Coronary artery (tissue), 2 donors: ENCODE measurements at regions not wholly inside any gene's neighbourhood (a gene's known extent, or its start where the extent isn't known, plus 50 kb on each side); places are given as distances from the start of the nearest gene placed in this dataset.

ENCODE experiments used
- DNase-seq: peaks from one replicate; pipeline ENCODE4 v3.0.0-alpha.2; 2017; ENCODE audit warnings: low spot score
- H3K27ac ChIP-seq, 2 donors: fragments of 200-600 bp; sonication (generic); one replicate each; pipeline ENCODE4 v1.5.1; 2016 to 2019
- H3K4me3 ChIP-seq: fragments of 200-600 bp; sonication (generic); 2 replicates; pipeline ENCODE4 v1.5.1; 2016; ENCODE audit warnings: mild to moderate bottlenecking, moderate library complexity
- CTCF ChIP-seq: fragments of 200-600 bp; sonication (generic); IDR thresholded peaks from one replicate; pipeline ENCODE4 v1.5.1; 2019; ENCODE audit warnings: antibody characterized with exemption

DNA sequence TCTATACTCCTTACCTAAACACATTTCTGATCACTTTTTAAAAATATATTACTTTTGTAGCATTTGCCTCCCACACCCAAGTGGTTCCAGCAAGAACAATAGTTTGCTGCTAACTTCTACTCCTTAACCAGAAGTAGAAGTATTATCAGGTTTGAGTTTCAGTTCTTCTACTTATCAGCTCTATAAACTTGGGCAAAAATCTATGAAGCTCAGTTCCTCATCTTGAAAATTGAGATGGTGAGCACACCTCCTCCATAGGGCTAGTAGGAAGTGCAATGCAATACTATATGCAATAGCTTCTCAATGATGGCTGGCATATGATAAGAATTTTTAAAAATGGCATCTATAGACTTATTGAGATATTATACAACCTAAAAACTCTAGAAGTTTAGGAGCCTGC lies 283.7 kb downstream of the TLR4 start:
- Histone ChIP-seq H3K27ac (no peak overlapping the region), H3K4me3 (no peak overlapping the region)
- DNase-seq: no peak
- TF ChIP-seq CTCF: no peak

- H3K4me3 ChIP-seq: no peak overlapping the region
- TF ChIP-seq CTCF: no peak
- DNase-seq: no peak
- no peak overlapping the region for H3K27ac ChIP-seq
These were observed 287.8 kb downstream of the TLR4 start for GRCh38 chr9:117992006-117992405.

GRCh38 chr9:118000581-118000980 lies 296.4 kb downstream of the TLR4 start:
- no peak for TF ChIP-seq CTCF
- Histone ChIP-seq H3K4me3 (no peak overlapping the region), H3K27ac (no peak overlapping the region)
- no peak for DNase-seq

- Histone ChIP-seq H3K27ac (no peak overlapping the region), H3K4me3 (no peak overlapping the region)
- DNase-seq: no peak
- no peak for TF ChIP-seq CTCF
These were observed 299.0 kb downstream of the TLR4 start for GRCh38 chr9:118003240-118003639.

DNA sequence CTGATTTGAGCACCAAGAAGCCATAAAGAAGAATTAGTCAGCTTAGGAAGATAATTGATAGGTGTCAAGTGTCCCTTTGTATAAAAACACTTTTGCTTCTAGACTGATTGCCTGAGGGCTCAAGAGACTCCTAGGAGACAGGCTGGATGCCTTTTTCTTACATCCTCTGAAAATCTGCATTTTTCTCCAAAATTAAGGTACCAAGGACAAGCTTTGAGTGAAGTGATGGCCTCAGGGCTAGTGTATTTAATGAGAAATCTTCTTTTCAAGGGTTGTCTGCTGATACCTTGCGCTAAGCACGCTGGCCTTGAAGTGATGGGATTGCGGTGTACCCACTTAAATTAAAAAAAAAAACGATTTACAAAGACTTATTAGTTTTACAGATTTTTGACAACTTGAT lies 304.0 kb downstream of the TLR4 start:
- no peak for DNase-seq
- H3K27ac ChIP-seq: no peak overlapping the region
- no peak overlapping the region for H3K4me3 ChIP-seq
- TF ChIP-seq CTCF: no peak

- no peak for TF ChIP-seq CTCF
These were observed 305.4 kb downstream of the TLR4 start for GRCh38 chr9:118009614-118010013.

DNA sequence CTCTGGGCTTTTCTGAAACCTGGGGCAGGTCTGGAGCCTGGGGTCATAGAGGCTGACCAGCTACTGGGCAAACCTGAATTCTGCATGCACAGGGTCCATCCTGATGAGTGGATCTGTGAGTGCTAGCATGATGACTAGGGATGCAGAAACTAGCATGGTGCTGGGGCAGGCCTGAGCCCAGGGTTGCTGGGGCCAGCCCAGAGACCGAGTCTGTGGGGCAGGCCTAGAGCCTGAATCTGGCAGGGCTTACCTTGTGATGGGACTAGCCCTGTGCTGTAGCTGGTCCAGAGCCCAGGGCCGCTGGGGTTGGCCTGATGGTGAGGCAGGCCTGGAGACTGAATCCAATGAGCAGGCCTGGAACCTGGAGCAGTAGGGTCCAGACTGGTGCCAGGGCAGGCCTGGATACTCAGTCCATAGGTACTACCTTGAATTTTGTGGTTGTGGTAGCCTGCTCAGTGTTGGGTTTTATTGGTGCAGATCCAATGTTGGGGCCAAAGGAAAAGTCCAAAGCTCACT lies 313.5 kb downstream of the TLR4 start:
- no peak for TF ChIP-seq CTCF
- no peak for DNase-seq
- no peak overlapping the region for H3K4me3 ChIP-seq
- no peak overlapping the region for H3K27ac ChIP-seq

More at GRCh38 chr9:118009614-118010013, 305.4 kb downstream of the TLR4 start:
- Histone ChIP-seq H3K4me3 (no peak overlapping the region), H3K27ac (no peak overlapping the region)
- DNase-seq: no peak
